SK-N-SH (cell line): ENCODE measurements at regions not wholly inside any gene's neighbourhood (a gene's known extent, or its start where the extent isn't known, plus 50 kb on each side); places are given as distances from the start of the nearest gene placed in this dataset.

Source experiments
- EP300 ChIP-seq, 2 experiments: IDR thresholded peaks; 2 replicates each; pipeline versions ENCODE4 v1.4.0 to v1.6.1; 2012; ENCODE audit warnings: borderline replicate concordance in 1 of 2, low read depth in 1 of 2, low read length in 1 of 2
- RAD21 ChIP-seq: IDR thresholded peaks from 2 replicates; pipeline ENCODE4 v1.6.1; 2012; ENCODE audit warnings: mild to moderate bottlenecking, low read length
- RCOR1 ChIP-seq: fragments of 150-350 bp; IDR thresholded peaks from 2 replicates; pipeline ENCODE4 v1.6.1; 2017; ENCODE audit warnings: antibody characterized with exemption, low read length
- TF ChIP-seq, protein P1 (sequence below): fragments of 200-600 bp; sonication (generic); IDR thresholded peaks from 2 replicates; pipeline ENCODE4 v1.6.1; 2017; ENCODE audit warnings: antibody characterized with exemption, mild to moderate bottlenecking, moderate library complexity
- TF ChIP-seq, protein P2 (sequence below): IDR thresholded peaks from 2 replicates; pipeline ENCODE4; 2012

DNA sequence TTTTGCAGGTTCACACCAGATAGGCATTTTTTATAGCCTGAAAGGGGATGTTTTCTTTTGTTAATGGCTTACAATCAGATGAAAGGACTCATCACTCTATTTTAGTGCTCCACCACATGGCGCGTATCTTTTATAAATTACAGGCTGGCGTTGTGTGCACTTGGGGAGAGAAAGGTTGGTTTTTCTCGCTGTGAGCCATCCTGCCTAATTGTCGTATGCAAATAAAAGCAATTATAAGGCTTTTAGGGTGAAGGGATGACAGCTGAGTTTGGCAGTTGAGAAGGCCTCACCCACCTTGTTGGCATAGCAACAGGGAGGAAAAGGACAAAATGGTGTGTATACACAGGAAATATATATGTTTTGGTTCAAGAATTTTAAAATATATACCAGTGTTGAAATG is 268.0 kb downstream of the NR2F2 start:
- TF ChIP-seq, protein P1, sequence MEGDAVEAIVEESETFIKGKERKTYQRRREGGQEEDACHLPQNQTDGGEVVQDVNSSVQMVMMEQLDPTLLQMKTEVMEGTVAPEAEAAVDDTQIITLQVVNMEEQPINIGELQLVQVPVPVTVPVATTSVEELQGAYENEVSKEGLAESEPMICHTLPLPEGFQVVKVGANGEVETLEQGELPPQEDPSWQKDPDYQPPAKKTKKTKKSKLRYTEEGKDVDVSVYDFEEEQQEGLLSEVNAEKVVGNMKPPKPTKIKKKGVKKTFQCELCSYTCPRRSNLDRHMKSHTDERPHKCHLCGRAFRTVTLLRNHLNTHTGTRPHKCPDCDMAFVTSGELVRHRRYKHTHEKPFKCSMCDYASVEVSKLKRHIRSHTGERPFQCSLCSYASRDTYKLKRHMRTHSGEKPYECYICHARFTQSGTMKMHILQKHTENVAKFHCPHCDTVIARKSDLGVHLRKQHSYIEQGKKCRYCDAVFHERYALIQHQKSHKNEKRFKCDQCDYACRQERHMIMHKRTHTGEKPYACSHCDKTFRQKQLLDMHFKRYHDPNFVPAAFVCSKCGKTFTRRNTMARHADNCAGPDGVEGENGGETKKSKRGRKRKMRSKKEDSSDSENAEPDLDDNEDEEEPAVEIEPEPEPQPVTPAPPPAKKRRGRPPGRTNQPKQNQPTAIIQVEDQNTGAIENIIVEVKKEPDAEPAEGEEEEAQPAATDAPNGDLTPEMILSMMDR: no peak
- TF ChIP-seq RAD21: no peak
- no peak for TF ChIP-seq RCOR1
- TF ChIP-seq EP300 (IDR thresholded peaks at IDR 0.05; ENCODE audit: borderline replicate concordance in 1 of 2, low read depth in 1 of 2, low read length in 1 of 2): no peak
- TF ChIP-seq, protein P2, sequence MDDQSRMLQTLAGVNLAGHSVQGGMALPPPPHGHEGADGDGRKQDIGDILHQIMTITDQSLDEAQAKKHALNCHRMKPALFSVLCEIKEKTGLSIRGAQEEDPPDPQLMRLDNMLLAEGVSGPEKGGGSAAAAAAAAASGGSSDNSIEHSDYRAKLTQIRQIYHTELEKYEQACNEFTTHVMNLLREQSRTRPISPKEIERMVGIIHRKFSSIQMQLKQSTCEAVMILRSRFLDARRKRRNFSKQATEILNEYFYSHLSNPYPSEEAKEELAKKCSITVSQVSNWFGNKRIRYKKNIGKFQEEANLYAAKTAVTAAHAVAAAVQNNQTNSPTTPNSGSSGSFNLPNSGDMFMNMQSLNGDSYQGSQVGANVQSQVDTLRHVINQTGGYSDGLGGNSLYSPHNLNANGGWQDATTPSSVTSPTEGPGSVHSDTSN: no peak
